ENCODE measurements at regions not wholly inside any gene's neighbourhood (a gene's known extent, or its start where the extent isn't known, plus 50 kb on each side); places are given as distances from the start of the nearest gene placed in this dataset.
"Not testable (repeated sequence)": the region's sequence is repeated elsewhere in the genome, so short reads cannot be mapped to it uniquely, and the experiment has no call there.

- Histone ChIP-seq H3K4me3 (no peak overlapping the region), H3K4me1 (no peaks in the 10 kb centered on the region), H3K27me3 (no peaks in the 10 kb centered on the region), H3K27ac (no peak overlapping the region), H3K9me3 (no peaks in the 10 kb centered on the region), H3K36me3 (no peaks in the 10 kb centered on the region)
- TF ChIP-seq CTCF (IDR thresholded peaks at IDR 0.05), result no peak
- intact Hi-C loops (cut with DNase I), result no loop called here
- DNase-seq (no peak), ATAC-seq (no peak), FAIRE-seq (no peak)
Observed at GRCh38 chr2:204160989-204161388, 224.4 kb downstream of the ICOS start.

DNA sequence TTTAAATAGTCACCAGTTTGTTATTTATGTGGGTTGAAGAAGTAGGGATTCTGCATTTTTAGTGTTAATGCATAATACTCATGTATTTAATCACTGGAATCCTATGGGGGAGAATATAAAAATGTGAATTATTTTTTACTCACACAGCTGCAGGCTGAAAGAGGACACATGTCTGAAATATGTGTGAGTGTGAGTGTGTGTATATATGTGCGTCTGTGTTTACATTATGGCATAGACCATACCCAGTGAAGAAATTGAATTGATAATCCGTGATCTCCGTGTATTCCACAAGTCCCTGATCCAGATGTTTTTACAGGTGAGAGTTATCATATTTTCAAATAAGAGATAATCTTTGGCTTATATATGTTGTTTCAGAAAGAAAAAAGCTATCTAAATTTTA is 225.3 kb downstream of the ICOS start:
- Histone ChIP-seq H3K4me1 (no peaks in the 10 kb centered on the region), H3K27ac (no peak overlapping the region), H3K36me3 (no peaks in the 10 kb centered on the region), H3K4me3 (no peak overlapping the region), H3K27me3 (no peaks in the 10 kb centered on the region), H3K9me3 (no peaks in the 10 kb centered on the region)
- TF ChIP-seq CTCF (IDR thresholded peaks at IDR 0.05), result no peak
- FAIRE-seq (no peak), ATAC-seq (no peak), DNase-seq (no peak)
- 50 to 60% methylated on average over 3 of the region's 3 CpGs for WGBS, 2 donors
- intact Hi-C loops (cut with DNase I), result no loop called here

- no peak overlapping the region for H3K27ac ChIP-seq
- H3K36me3 ChIP-seq, result no peaks in the 10 kb centered on the region
- no peak for TF ChIP-seq CTCF (IDR thresholded peaks at IDR 0.05)
- H3K27me3 ChIP-seq, result peaks cover 0 to 3% (median 0%) of the 10 kb centered on the region in 4 donors
- no peak for ATAC-seq
- FAIRE-seq, result no peak
- no peaks in the 10 kb centered on the region for H3K4me1 ChIP-seq
- no peak for DNase-seq
- no peaks in the 10 kb centered on the region for H3K9me3 ChIP-seq
- no peak overlapping the region for H3K4me3 ChIP-seq
- 49 to 56% methylated on average over 3 of the region's 3 CpGs for WGBS, 2 donors
- intact Hi-C loops (cut with DNase I), result no loop called here
Observed at GRCh38 chr2:204166961-204167360, 230.4 kb downstream of the ICOS start.

GRCh38 chr2:204167670-204168069 is 231.1 kb downstream of the ICOS start:
- H3K9me3 ChIP-seq, result not testable (repeated sequence)

DNA sequence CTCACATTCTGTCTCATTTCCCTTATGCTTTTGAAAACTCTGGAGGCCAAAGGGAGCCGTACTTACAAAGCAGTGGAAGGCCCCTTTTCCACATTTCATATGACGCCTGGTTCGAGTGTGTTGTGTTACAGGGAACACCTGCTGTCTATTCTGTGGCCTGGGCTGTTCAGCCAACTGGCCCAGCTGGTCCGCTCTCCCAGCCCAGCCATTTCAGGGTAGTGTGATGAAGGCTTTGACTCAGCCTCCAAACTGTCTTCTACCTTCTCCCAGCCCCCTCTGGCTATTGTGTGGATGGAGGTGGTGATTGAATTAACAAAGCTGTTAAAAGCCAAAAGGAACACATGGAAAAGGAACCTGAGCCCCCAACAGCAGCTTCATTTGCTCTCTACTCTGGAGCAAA is 233.8 kb downstream of the ICOS start:
- intact Hi-C loops (cut with DNase I), result no loop called here
- Histone ChIP-seq H3K27me3 (peaks cover 0 to 3% (median 0%) of the 10 kb centered on the region in 4 donors), H3K9me3 (no peaks in the 10 kb centered on the region), H3K27ac (no peak overlapping the region), H3K36me3 (no peaks in the 10 kb centered on the region), H3K4me3 (no peak overlapping the region), H3K4me1 (no peaks in the 10 kb centered on the region)
- TF ChIP-seq CTCF (IDR thresholded peaks at IDR 0.05), result no peak
- ATAC-seq, result no peak
- 88 to 90% methylated on average over 4 of the region's 4 CpGs for WGBS, 2 donors
- no peak for DNase-seq
- no peak for FAIRE-seq

More at GRCh38 chr2:204167670-204168069, 231.1 kb downstream of the ICOS start:
- H3K4me1 ChIP-seq; ATAC-seq; DNase-seq; intact Hi-C loops (cut with DNase I); FAIRE-seq; H3K36me3 ChIP-seq; H3K4me3 ChIP-seq; H3K27ac ChIP-seq; H3K27me3 ChIP-seq: not testable (repeated sequence)
- WGBS, 2 donors, result 88 to 90% methylated on average over 6 of the region's 6 CpGs

Data from pancreas (tissue), 10 donors.